ENCODE measurements at regions not wholly inside any gene's neighbourhood (a gene's known extent, or its start where the extent isn't known, plus 50 kb on each side); places are given as distances from the start of the nearest gene placed in this dataset.

DNA sequence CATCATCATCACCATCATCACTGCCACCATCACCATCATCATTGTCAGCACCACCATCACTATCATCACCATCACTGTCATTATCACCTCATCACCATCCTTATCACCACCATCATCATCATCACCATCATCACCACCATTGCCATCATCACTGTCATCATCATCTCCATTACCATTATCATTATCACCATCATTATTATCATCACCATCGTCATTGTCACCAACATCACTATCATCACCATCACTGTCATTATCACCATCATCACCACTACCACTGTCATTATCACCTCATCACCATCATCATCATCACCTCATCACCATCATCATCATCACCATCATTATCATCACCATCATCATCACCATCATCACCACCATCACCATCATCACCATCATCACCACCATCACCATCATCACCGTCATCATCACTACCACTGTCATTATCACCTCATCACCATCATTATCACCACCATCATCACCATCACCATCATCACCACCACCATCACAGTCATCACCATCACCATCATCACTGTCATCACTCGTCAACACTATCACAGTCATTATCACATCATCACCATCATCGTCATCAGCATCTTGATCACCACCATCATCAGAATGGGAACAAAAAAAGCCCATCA lies 191.1 kb downstream of the TTLL2 start:
- DNase-seq (ENCODE audit: low spot score) = no peak

DNA sequence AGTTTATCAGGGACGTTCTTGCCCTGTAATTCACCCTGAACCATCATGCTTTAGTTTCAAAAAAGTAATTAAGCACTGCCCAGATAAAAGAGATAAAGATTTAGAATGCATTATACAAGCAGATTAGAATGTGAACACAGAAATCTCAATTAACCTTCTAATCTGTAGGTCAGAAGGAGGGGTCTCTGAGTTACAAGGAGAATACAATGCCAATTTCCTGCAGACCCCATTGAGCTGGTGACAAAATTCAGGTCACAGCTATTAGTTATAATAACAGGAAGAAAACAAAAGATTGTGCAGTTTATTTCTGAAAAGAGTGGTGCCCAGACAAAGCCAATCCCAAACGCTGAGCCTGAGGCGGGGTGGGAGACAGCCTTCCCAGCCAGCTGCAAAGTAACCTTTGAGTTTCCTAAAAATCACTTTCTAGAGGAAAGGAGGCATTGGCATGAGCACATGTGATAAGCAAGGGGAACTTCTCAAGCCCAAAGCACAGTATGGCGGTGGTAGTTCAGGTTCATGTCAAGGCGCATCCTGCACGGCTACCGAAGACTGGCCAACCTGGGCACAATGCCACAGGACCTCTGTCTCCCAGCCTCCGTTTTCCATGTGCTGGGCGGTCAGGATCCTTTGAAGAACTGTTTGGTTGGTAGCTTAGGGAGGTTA lies 192.5 kb downstream of the TTLL2 start:
- DNase-seq (ENCODE audit: low spot score) = no peak

GRCh38 chr6:167523426-167523825 lies 198.5 kb downstream of the TTLL2 start:
- DNase-seq (ENCODE audit: low spot score) = no peak

- no peak for DNase-seq (ENCODE audit: low spot score)
Observed at GRCh38 chr6:167524261-167525111, 199.6 kb downstream of the TTLL2 start.

DNA sequence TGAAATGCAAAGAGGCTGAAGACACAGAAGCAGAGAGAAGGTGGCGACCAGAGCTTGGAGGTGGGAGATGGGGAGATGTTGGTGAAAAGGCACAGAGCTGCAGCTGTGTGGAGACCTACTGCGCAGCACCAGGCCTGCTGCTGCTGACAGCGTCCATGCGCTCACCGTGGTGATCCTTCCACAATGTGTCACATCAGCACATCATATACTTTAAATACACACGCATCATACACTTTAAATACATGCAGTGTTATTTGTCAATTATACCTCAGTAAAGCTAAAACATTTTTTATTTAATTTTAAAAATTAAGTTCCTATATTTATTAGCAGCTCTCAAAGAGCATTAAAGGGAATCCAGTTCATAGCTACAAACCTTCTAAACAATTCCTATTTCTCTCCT lies 200.9 kb downstream of the TTLL2 start:
- no peak for DNase-seq (ENCODE audit: low spot score)

GRCh38 chr6:167526465-167527368 lies 201.8 kb downstream of the TTLL2 start:
- DNase-seq (ENCODE audit: low spot score) = no peak

DNA sequence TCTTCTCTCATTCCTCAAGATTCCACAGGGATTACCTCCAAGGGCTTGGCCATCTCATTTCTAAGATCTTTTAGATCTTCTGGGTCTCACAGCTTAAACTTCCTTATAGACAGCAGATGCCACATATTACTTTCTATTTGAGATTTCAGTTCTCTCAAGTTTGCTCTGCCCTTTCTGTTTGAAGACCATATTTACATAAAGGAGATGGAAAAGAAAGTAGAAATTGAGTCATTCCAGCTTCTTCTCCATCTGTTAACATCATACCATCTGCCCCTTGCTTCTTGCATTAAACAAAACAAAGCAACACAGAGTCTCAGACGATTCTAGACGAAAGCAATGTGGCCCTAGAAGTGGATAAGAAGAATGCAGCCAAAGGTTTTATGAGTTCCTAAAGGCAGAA lies 203.4 kb downstream of the TTLL2 start:
- DNase-seq (ENCODE audit: low spot score) = no peak

- no peak for DNase-seq (ENCODE audit: low spot score)
Observed at GRCh38 chr6:167528976-167529375, 204.1 kb downstream of the TTLL2 start.

- DNase-seq (ENCODE audit: low spot score) = no peak
Observed at GRCh38 chr6:167529444-167530335, 204.8 kb downstream of the TTLL2 start.

GRCh38 chr6:167530951-167531350 lies 206.1 kb downstream of the TTLL2 start:
- DNase-seq (ENCODE audit: low spot score) = no peak

DNA sequence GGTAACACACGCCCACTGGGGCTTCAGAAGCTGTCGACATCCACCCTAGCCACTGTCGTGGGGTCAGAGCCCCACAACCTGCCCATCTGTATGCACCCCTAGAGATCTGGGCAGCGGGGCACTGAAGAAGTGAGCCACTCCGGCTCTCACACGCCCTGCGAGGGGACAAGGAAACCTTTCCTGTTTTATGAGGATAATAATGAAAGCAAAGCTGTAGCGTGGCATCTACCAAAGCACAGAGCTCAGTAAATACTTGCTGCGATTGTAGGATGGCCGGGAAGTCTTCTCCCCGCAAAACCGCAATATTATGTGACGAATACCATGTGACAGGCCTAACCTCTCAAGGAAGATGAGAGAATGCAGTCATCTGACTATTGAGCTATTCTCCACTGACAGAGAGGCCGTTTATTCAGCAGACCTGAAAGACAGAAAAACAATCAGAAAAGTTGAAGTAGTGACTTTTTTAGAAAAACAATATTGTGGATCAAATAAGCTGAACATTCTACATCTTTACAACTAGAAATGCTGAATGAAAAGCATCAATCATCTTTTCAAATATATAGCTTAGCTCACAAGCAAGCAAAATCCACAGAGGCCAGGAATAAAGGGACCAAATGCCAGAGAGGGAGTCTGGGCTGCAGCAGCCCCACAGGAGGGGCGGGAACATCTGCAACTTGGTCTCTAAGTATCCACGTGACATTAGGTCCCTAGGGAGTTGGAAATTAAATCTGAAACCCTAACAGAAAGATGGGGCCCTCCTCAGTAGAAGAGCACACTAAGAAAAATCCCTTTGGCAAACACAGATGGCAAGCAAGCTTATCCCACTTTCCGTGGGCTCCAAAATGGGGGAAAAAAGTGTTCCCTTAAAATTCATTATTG lies 207.8 kb downstream of the TTLL2 start:
- DNase-seq (ENCODE audit: low spot score) = no peak

- no peak for DNase-seq (ENCODE audit: low spot score)
Observed at GRCh38 chr6:167533851-167534250, 209.0 kb downstream of the TTLL2 start.

DNA sequence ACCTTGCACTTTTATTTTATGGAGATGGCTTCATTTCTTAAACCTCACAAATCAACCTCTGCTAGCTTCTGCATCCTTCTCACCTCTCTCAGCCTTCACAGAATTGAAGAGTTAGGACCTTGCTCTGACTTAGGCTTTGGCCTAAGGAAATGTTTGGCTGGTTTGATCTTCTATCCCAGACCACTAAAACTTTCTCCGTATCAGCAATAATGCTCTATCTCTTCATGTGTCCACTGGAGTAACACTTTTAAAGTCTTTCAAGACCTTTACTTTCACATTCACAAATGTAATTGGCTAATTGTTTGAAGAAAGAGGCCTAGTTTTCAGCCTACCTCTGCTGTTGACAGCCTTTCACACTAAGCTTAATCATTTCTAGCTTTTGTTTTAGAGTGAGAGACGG lies 212.9 kb downstream of the TTLL2 start:
- no peak for DNase-seq (ENCODE audit: low spot score)

GRCh38 chr6:167538746-167539145 lies 213.9 kb downstream of the TTLL2 start:
- peak; percentile 1 for DNase-seq (ENCODE audit: low spot score)

DNA sequence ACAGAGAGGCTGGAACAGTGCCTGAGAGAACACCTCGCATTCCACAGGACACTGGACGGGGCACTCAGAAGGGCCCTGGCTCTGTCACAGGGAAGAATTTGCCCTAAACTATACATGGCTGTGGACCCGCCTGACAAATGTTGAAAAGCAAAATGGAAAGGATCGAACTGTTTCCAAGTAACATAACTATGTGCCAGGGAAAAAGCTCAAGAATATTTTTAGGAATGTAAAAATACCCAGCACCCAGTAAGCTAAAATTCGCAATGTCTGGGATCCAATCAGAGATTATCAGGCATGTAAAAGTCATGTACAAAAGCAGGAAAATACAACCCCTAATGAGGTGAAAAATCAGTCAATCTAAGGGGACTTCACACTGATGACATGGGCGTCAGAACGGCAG lies 215.9 kb downstream of the TTLL2 start:
- no peak for DNase-seq (ENCODE audit: low spot score)

DNA sequence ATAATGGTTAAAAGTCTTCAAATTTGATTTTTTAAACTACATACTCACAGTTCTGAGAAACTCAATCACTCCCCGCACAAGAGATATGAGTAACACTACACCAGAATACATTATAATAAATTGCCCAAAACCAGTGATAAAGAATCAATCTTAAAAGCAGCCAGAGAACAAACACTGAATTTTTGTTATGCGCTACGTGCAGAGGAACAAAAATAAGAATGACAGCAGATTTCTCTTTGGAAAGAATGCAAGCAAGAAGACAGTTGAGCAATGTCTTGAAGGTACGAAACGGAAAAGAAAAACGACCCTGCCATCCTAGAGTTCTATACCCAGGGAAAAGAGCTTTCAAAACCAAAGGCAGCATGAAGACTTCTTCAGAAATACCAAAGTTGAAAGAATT lies 216.7 kb downstream of the TTLL2 start:
- DNase-seq (ENCODE audit: low spot score) = no peak

DNA sequence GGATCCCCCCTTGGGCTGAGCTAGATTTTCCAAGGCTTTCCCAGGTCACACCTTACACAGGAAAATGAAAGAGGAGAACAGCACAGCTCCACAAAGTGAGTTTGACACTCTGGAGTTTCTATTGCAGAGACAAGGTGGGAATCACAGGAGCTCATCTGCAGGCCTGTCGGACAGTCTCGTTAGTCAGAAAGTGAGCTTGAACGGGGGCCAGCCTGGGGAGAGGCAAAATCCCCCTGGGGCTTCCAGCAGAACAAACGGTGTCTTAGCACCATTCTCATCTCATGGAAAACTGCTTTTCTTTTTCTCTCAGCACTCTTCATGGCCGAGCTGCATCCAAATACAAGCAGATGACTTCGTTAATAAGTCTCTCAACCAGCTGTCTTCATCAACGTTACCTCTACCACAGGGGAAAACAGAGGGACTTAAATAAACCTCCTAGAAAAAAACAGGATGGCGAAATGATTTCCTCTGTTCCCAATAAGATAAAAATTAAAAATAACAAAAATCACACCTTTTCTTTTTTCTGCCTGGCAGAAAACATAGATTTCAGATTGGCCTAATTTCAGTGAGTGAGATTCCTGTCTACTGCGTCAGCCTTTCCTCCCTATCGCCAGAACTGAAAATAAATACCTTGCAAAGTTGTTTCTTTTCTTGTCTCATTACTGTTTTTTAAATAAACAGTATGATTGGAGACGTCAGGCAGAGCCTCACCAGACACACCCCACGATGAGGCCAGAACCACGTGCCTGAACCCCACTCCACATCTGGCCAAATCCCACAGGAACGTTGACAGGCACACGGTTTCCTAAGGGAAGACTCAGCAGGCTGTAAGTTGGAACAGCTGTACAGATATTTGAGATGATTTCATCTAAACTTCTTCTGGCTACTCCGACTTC lies 219.0 kb downstream of the TTLL2 start:
- peak; percentile 75 for DNase-seq (ENCODE audit: low spot score)

GRCh38 chr6:167546611-167547327 lies 221.9 kb downstream of the TTLL2 start:
- DNase-seq (ENCODE audit: low spot score) = peak; percentile 52

Data from left forelimb (tissue), 1 donor.